Activated T-helper 1 cell treated with anti-CD3 and anti-CD28 coated beads, Interleukin-12 subunit alpha, Interleukin-12 subunit beta, Interleukin-2, Interleukin-4 antibody, amounts not matched to agents 30 ng/mL and 10 ng/mL and 1 ng/mL, durations not matched to agents 14 hours and 24 hours and 36 hours (primary cell): ENCODE measurements at regions not wholly inside any gene's neighbourhood (a gene's known extent, or its start where the extent isn't known, plus 50 kb on each side); places are given as distances from the start of the nearest gene placed in this dataset.

ENCODE experiments used
- DNase-seq: peaks from one replicate; pipeline ENCODE4 v3.0.0; 2021; ENCODE audit warnings: low spot score
- H3K27ac Mint-ChIP-seq: one replicate; pipeline ENCODE4 v1.8.0; 2021; ENCODE audit warnings: mild to moderate bottlenecking, mixed read lengths
- H3K27me3 Mint-ChIP-seq: one replicate; pipeline ENCODE4 v1.8.0; 2022; ENCODE audit warnings: mild to moderate bottlenecking, moderate library complexity, mixed read lengths; ENCODE audit not compliant: insufficient read depth
- H3K36me3 Mint-ChIP-seq: one replicate; pipeline ENCODE4 v1.8.0; 2021; ENCODE audit warnings: low read depth, mixed read lengths
- H3K4me1 Mint-ChIP-seq: one replicate; pipeline ENCODE4 v1.8.0; 2021; ENCODE audit warnings: low read depth, mixed read lengths
- H3K4me3 Mint-ChIP-seq: one replicate; pipeline ENCODE4 v1.8.0; 2021; ENCODE audit warnings: mild to moderate bottlenecking, moderate library complexity, mixed read lengths
- H3K9me3 Mint-ChIP-seq: one replicate; pipeline ENCODE4 v1.8.0; 2021; ENCODE audit warnings: mixed read lengths
- intact Hi-C: fragments of 100-400 bp; cut with micrococcal nuclease; formaldehyde crosslinking; loops from one replicate; pipeline ENCODE4 v1.15.1; 2024

GRCh38 chr2:238595750-238596570 lies 169.2 kb downstream of the ASB1 start:
- intact Hi-C loops, result no loop called here
- no peak overlapping the region for H3K27ac Mint-ChIP-seq
- H3K4me3 Mint-ChIP-seq, result no peak overlapping the region
- no peak for DNase-seq
- peaks cover 1% of the 10 kb centered on the region for H3K27me3 Mint-ChIP-seq
- no peaks in the 10 kb centered on the region for H3K36me3 Mint-ChIP-seq
- H3K9me3 Mint-ChIP-seq, result no peaks in the 10 kb centered on the region
- H3K4me1 Mint-ChIP-seq, result no peaks in the 10 kb centered on the region

- H3K9me3 Mint-ChIP-seq, result no peaks in the 10 kb centered on the region
- DNase-seq, result no peak
- H3K4me1 Mint-ChIP-seq, result no peaks in the 10 kb centered on the region
- H3K4me3 Mint-ChIP-seq, result no peak overlapping the region
- intact Hi-C loops, result no loop called here
- no peaks in the 10 kb centered on the region for H3K36me3 Mint-ChIP-seq
- H3K27ac Mint-ChIP-seq, result no peak overlapping the region
- peaks cover 1% of the 10 kb centered on the region for H3K27me3 Mint-ChIP-seq
These were observed 170.1 kb downstream of the ASB1 start for GRCh38 chr2:238596571-238597551.

GRCh38 chr2:238597638-238598528 lies 171.2 kb downstream of the ASB1 start:
- no peaks in the 10 kb centered on the region for H3K9me3 Mint-ChIP-seq

DNA sequence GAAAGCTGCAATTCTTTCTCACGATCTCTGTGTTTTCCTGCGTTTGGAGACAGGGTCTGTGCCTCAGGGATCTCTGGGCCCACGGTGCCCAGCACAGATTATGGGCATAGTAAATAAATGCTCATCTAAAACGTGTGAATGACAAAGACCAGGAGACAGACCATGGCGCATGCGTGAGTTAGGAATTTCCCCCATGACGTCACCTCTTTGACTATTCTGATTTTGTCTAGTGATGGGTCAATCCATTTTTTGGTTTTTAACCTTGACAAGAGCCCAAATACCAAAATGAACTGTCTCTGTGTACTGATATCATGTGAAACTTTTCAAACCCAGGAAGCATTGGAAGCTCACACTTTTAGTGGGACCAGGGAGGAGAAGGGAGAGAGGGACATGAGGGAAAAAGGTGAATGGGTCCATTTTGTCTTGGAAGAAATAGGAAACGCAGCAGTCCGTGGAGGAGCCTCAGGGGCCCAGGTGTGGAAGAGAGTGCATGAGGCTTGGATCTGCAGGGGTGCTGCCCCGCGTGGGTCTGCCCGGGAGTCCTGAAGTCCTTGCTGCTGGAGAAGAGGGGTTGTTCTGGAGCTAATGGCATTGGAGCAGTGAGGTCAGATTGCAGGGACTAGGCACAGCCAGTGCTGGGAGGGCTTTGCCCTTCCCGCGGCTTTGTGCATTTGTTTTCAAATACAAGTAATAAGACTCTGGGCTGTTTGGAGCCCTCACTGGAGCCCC lies 172.2 kb downstream of the ASB1 start:
- Mint-ChIP-seq H3K9me3 (peaks cover 8% of the 10 kb centered on the region), H3K4me1 (no peaks in the 10 kb centered on the region), H3K4me3 (no peak overlapping the region), H3K27ac (no peak overlapping the region), H3K36me3 (no peaks in the 10 kb centered on the region), H3K27me3 (peaks cover 7% of the 10 kb centered on the region)
- no peak for DNase-seq
- intact Hi-C loops, result no loop called here

More at GRCh38 chr2:238597638-238598528, 171.2 kb downstream of the ASB1 start:
- DNase-seq, result no peak
- intact Hi-C loops, result no loop called here
- H3K36me3 Mint-ChIP-seq, result no peaks in the 10 kb centered on the region
- peaks cover 1% of the 10 kb centered on the region for H3K27me3 Mint-ChIP-seq
- H3K27ac Mint-ChIP-seq, result no peak overlapping the region
- no peak overlapping the region for H3K4me3 Mint-ChIP-seq
- no peaks in the 10 kb centered on the region for H3K4me1 Mint-ChIP-seq

- H3K9me3 Mint-ChIP-seq, result peaks cover 8% of the 10 kb centered on the region
- intact Hi-C loops, result no loop called here
- H3K36me3 Mint-ChIP-seq, result no peaks in the 10 kb centered on the region
- H3K27ac Mint-ChIP-seq, result no peak overlapping the region
- no peak for DNase-seq
- H3K4me1 Mint-ChIP-seq, result no peaks in the 10 kb centered on the region
- peaks cover 7% of the 10 kb centered on the region for H3K27me3 Mint-ChIP-seq
- no peak overlapping the region for H3K4me3 Mint-ChIP-seq
These were observed 173.1 kb downstream of the ASB1 start for GRCh38 chr2:238599549-238600505.

GRCh38 chr2:238600506-238601432 lies 174.0 kb downstream of the ASB1 start:
- intact Hi-C loops, result no loop called here
- peaks cover 7% of the 10 kb centered on the region for H3K27me3 Mint-ChIP-seq
- H3K9me3 Mint-ChIP-seq, result peaks cover 8% of the 10 kb centered on the region
- H3K4me3 Mint-ChIP-seq, result no peak overlapping the region
- no peak overlapping the region for H3K27ac Mint-ChIP-seq
- H3K4me1 Mint-ChIP-seq, result no peaks in the 10 kb centered on the region
- no peaks in the 10 kb centered on the region for H3K36me3 Mint-ChIP-seq
- no peak for DNase-seq

DNA sequence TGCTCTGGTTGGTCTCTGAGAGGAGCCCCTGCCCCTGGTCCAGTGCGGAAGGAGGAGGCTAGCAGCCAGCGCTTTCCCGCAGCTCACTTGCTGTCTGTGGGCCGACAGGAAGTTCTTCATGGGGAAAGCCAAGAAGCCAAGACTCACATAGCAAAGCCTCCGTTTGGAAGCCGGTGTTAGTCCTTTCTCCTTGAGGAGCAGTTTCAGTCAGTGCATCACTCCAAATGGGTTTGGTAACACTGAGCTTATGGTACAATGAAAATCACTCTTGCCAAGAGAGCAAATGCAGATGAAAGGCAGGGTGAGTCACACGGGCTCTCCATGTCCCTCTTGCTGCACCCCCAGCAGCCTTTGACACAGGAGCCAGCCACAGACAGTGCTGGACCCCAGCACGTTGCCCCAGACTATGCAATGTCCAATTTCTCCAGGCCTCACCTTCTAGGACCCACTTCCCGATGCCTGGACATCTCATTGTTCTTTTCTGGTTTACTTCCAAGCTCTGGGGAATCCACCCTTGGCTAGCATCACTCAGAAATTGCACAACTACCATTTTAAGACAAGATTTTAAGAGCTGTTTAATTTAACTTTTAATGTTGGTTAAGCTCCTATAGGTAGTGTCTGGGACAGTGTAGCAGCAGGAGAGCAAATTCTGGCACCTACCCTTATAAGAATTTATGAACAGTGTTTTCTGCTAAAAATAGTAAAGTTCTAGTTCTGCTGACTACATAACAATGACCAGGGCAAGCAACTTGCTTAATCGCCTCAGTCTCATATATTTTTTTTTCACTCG lies 174.9 kb downstream of the ASB1 start:
- intact Hi-C loops, result no loop called here
- Mint-ChIP-seq H3K36me3 (no peaks in the 10 kb centered on the region), H3K4me1 (no peaks in the 10 kb centered on the region), H3K27ac (no peak overlapping the region), H3K4me3 (no peak overlapping the region), H3K9me3 (peaks cover 8% of the 10 kb centered on the region), H3K27me3 (peaks cover 7% of the 10 kb centered on the region)
- DNase-seq, result no peak

GRCh38 chr2:238602223-238602960 lies 175.7 kb downstream of the ASB1 start:
- Mint-ChIP-seq H3K27me3 (peaks cover 7% of the 10 kb centered on the region), H3K4me1 (no peaks in the 10 kb centered on the region), H3K27ac (no peak overlapping the region), H3K36me3 (no peaks in the 10 kb centered on the region), H3K9me3 (peaks cover 8% of the 10 kb centered on the region), H3K4me3 (no peak overlapping the region)
- DNase-seq, result no peak
- intact Hi-C loops, result no loop called here

- H3K27me3 Mint-ChIP-seq, result peaks cover 9% of the 10 kb centered on the region
- DNase-seq, result no peak
- no peaks in the 10 kb centered on the region for H3K4me1 Mint-ChIP-seq
- no peak overlapping the region for H3K4me3 Mint-ChIP-seq
- no peaks in the 10 kb centered on the region for H3K36me3 Mint-ChIP-seq
- no peak overlapping the region for H3K27ac Mint-ChIP-seq
- intact Hi-C loops, result no loop called here
- H3K9me3 Mint-ChIP-seq, result peaks cover 8% of the 10 kb centered on the region
These were observed 176.9 kb downstream of the ASB1 start for GRCh38 chr2:238603596-238603995.
